ENCODE measurements at regions not wholly inside any gene's neighbourhood (a gene's known extent, or its start where the extent isn't known, plus 50 kb on each side); places are given as distances from the start of the nearest gene placed in this dataset.
"Not testable (repeated sequence)": the region's sequence is repeated elsewhere in the genome, so short reads cannot be mapped to it uniquely, and the experiment has no call there.

GRCh38 chr10:94251568-94251967 is 111.2 kb downstream of the NOC3L start:
- H3K9me3 ChIP-seq (ENCODE audit: control insufficient read depth in 1 of 2, insufficient read depth in 1 of 2, low read depth in 1 of 2, low read length in 2 of 2), result no peaks in the 10 kb centered on the region
- no TSS peak for BruUV-seq (replicated peaks)
- ATAC-seq (no peak), DNase-seq (ENCODE audit: low read depth, low spot score) (no peak)
- no peaks in the 10 kb centered on the region for H3K4me1 ChIP-seq (ENCODE audit: control insufficient read depth in 1 of 2, insufficient read depth in 2 of 2, low read length in 2 of 2)
- no peaks in the 10 kb centered on the region for H4K20me1 ChIP-seq (ENCODE audit: insufficient read depth)
- CTCF ChIA-PET, result no interaction called here
- TF ChIP-seq ATF3 (IDR thresholded peaks at IDR 0.05) (no peak), CBX3 (IDR thresholded peaks at IDR 0.05; ENCODE audit: low read depth) (no peak), EZH2 (IDR thresholded peaks at IDR 0.05) (no peak), YY1 (IDR thresholded peaks at IDR 0.05; ENCODE audit: extremely low read depth, insufficient replicate concordance, low read depth, low read length) (no peak), MAX (IDR thresholded peaks at IDR 0.05) (no peak), EGR1 (IDR thresholded peaks at IDR 0.05; ENCODE audit: low read depth) (no peak)
- H3K9me2 ChIP-seq (ENCODE audit: insufficient read depth), result no peaks in the 10 kb centered on the region
- intact Hi-C loops (cut with micrococcal nuclease), result no loop called here
- H3K4me3 ChIP-seq (replicated peaks in 1 of 2; ENCODE audit: low read depth in 1 of 2, low read length in 2 of 2), result no peak overlapping the region
- RAD21 ChIA-PET (ENCODE audit: low non-redundant PET in 1 of 2, low total read pairs in 2 of 2, uncharacterized antibody in 2 of 2, unreplicated experiment in 2 of 2), result no interaction called here
- no peaks in the 10 kb centered on the region for H3K36me3 ChIP-seq (ENCODE audit: control insufficient read depth in 1 of 2, insufficient read depth in 2 of 2, low read length in 2 of 2)
- POLR2A ChIA-PET, result no interaction called here
- no peak overlapping the region for H3K4me2 ChIP-seq (ENCODE audit: low read length)
- no peak overlapping the region for H2AFZ ChIP-seq (ENCODE audit: low read depth, low read length, poor library complexity, severe bottlenecking)
- H3K9ac ChIP-seq (ENCODE audit: low read length), result no peak overlapping the region
- H3K27ac ChIP-seq (ENCODE audit: low read depth, low read length), result no peak overlapping the region
- no peaks in the 10 kb centered on the region for H3K79me2 ChIP-seq (ENCODE audit: insufficient read depth, low read length)
- H3K27me3 ChIP-seq (ENCODE audit: insufficient read depth, low read length), result no peaks in the 10 kb centered on the region

GRCh38 chr10:94257407-94257806 is 105.3 kb downstream of the NOC3L start:
- H3K79me2 ChIP-seq (ENCODE audit: insufficient read depth, low read length); H3K9me3 ChIP-seq (ENCODE audit: control insufficient read depth in 1 of 2, insufficient read depth in 1 of 2, low read depth in 1 of 2, low read length in 2 of 2); H4K20me1 ChIP-seq (ENCODE audit: insufficient read depth); H3K27me3 ChIP-seq (ENCODE audit: insufficient read depth, low read length); ATAC-seq; intact Hi-C loops (cut with micrococcal nuclease); CTCF ChIA-PET; H3K4me1 ChIP-seq (ENCODE audit: control insufficient read depth in 1 of 2, insufficient read depth in 2 of 2, low read length in 2 of 2); H3K27ac ChIP-seq (ENCODE audit: low read depth, low read length); H3K9me2 ChIP-seq (ENCODE audit: insufficient read depth); H3K4me3 ChIP-seq (replicated peaks in 1 of 2; ENCODE audit: low read depth in 1 of 2, low read length in 2 of 2); H3K4me2 ChIP-seq (ENCODE audit: low read length); H2AFZ ChIP-seq (ENCODE audit: low read depth, low read length, poor library complexity, severe bottlenecking); BruUV-seq (replicated peaks); POLR2A ChIA-PET; DNase-seq (ENCODE audit: low read depth, low spot score); H3K36me3 ChIP-seq (ENCODE audit: control insufficient read depth in 1 of 2, insufficient read depth in 2 of 2, low read length in 2 of 2); RAD21 ChIA-PET (ENCODE audit: low non-redundant PET in 1 of 2, low total read pairs in 2 of 2, uncharacterized antibody in 2 of 2, unreplicated experiment in 2 of 2); H3K9ac ChIP-seq (ENCODE audit: low read length): not testable (repeated sequence)
